ENCODE measurements at regions not wholly inside any gene's neighbourhood (a gene's known extent, or its start where the extent isn't known, plus 50 kb on each side); places are given as distances from the start of the nearest gene placed in this dataset.
A peak's percentile ranks its signal among the peaks of the same experiment; 100 is the strongest.

GRCh38 chr1:72623299-72623708, 341.0 kb upstream of the NEGR1 start:
- Mint-ChIP-seq H3K27me3 (no peaks in the 10 kb centered on the region), H3K9me3 (no peaks in the 10 kb centered on the region), H3K4me1 (ENCODE audit: low read depth) (no peaks in the 10 kb centered on the region), H3K27ac (no peak overlapping the region), H3K36me3 (ENCODE audit: low read depth) (no peaks in the 10 kb centered on the region), H3K4me3 (peak overlapping the region; percentile 36)

GRCh38 chr1:72620453-72620852, 338.1 kb upstream of the NEGR1 start:
- H3K36me3 Mint-ChIP-seq (ENCODE audit: low read depth), result no peaks in the 10 kb centered on the region
- no peaks in the 10 kb centered on the region for H3K9me3 Mint-ChIP-seq
- no peaks in the 10 kb centered on the region for H3K4me1 Mint-ChIP-seq (ENCODE audit: low read depth)
- H3K4me3 Mint-ChIP-seq, result no peak overlapping the region
- no peaks in the 10 kb centered on the region for H3K27me3 Mint-ChIP-seq
- H3K27ac Mint-ChIP-seq, result no peak overlapping the region

GRCh38 chr1:72606216-72606810, 324.0 kb upstream of the NEGR1 start:
- Mint-ChIP-seq H3K36me3 (ENCODE audit: low read depth) (no peaks in the 10 kb centered on the region), H3K9me3 (peaks cover 3% of the 10 kb centered on the region), H3K4me3 (no peak overlapping the region), H3K4me1 (ENCODE audit: low read depth) (no peaks in the 10 kb centered on the region), H3K27ac (no peak overlapping the region), H3K27me3 (no peaks in the 10 kb centered on the region)

- Mint-ChIP-seq H3K4me3 (no peak overlapping the region), H3K27ac (no peak overlapping the region), H3K27me3 (no peaks in the 10 kb centered on the region), H3K36me3 (ENCODE audit: low read depth) (no peaks in the 10 kb centered on the region), H3K9me3 (peaks cover 7% of the 10 kb centered on the region), H3K4me1 (ENCODE audit: low read depth) (no peaks in the 10 kb centered on the region)
Measured at GRCh38 chr1:72601035-72601674, 318.8 kb upstream of the NEGR1 start.

- H3K9me3 Mint-ChIP-seq, result no peaks in the 10 kb centered on the region
- no peaks in the 10 kb centered on the region for H3K27me3 Mint-ChIP-seq
- no peaks in the 10 kb centered on the region for H3K36me3 Mint-ChIP-seq (ENCODE audit: low read depth)
- no peak overlapping the region for H3K4me3 Mint-ChIP-seq
- H3K27ac Mint-ChIP-seq, result no peak overlapping the region
- H3K4me1 Mint-ChIP-seq (ENCODE audit: low read depth), result no peaks in the 10 kb centered on the region
Measured at GRCh38 chr1:72586023-72586685, 303.8 kb upstream of the NEGR1 start.

- Mint-ChIP-seq H3K4me3 (no peak overlapping the region), H3K4me1 (ENCODE audit: low read depth) (no peaks in the 10 kb centered on the region), H3K36me3 (ENCODE audit: low read depth) (no peaks in the 10 kb centered on the region), H3K27ac (no peak overlapping the region), H3K9me3 (peaks cover 5% of the 10 kb centered on the region), H3K27me3 (no peaks in the 10 kb centered on the region)
Measured at GRCh38 chr1:72579629-72580028, 297.3 kb upstream of the NEGR1 start.

- no peaks in the 10 kb centered on the region for H3K36me3 Mint-ChIP-seq (ENCODE audit: low read depth)
- peaks cover 5% of the 10 kb centered on the region for H3K9me3 Mint-ChIP-seq
- H3K27me3 Mint-ChIP-seq, result no peaks in the 10 kb centered on the region
- H3K4me1 Mint-ChIP-seq (ENCODE audit: low read depth), result no peaks in the 10 kb centered on the region
- no peak overlapping the region for H3K27ac Mint-ChIP-seq
- no peak overlapping the region for H3K4me3 Mint-ChIP-seq
Measured at GRCh38 chr1:72570815-72571214, 288.5 kb upstream of the NEGR1 start.

- H3K36me3 Mint-ChIP-seq (ENCODE audit: low read depth), result no peaks in the 10 kb centered on the region
- no peak overlapping the region for H3K4me3 Mint-ChIP-seq
- no peaks in the 10 kb centered on the region for H3K4me1 Mint-ChIP-seq (ENCODE audit: low read depth)
- H3K27ac Mint-ChIP-seq, result no peak overlapping the region
- no peaks in the 10 kb centered on the region for H3K27me3 Mint-ChIP-seq
- H3K9me3 Mint-ChIP-seq, result no peaks in the 10 kb centered on the region
Measured at GRCh38 chr1:72568113-72568512, 285.8 kb upstream of the NEGR1 start.

- no peaks in the 10 kb centered on the region for H3K36me3 Mint-ChIP-seq (ENCODE audit: low read depth)
- no peak overlapping the region for H3K4me3 Mint-ChIP-seq
- no peaks in the 10 kb centered on the region for H3K27me3 Mint-ChIP-seq
- H3K9me3 Mint-ChIP-seq, result no peaks in the 10 kb centered on the region
- no peaks in the 10 kb centered on the region for H3K4me1 Mint-ChIP-seq (ENCODE audit: low read depth)
- H3K27ac Mint-ChIP-seq, result no peak overlapping the region
Measured at GRCh38 chr1:72567521-72567920, 285.2 kb upstream of the NEGR1 start.

GRCh38 chr1:72564749-72565148, 282.4 kb upstream of the NEGR1 start:
- H3K4me3 Mint-ChIP-seq, result no peak overlapping the region
- H3K4me1 Mint-ChIP-seq (ENCODE audit: low read depth), result no peaks in the 10 kb centered on the region
- H3K9me3 Mint-ChIP-seq, result no peaks in the 10 kb centered on the region
- no peaks in the 10 kb centered on the region for H3K36me3 Mint-ChIP-seq (ENCODE audit: low read depth)
- H3K27ac Mint-ChIP-seq, result no peak overlapping the region
- no peaks in the 10 kb centered on the region for H3K27me3 Mint-ChIP-seq

GRCh38 chr1:72557446-72558049, 275.2 kb upstream of the NEGR1 start:
- Mint-ChIP-seq H3K4me1 (ENCODE audit: low read depth) (no peaks in the 10 kb centered on the region), H3K36me3 (ENCODE audit: low read depth) (no peaks in the 10 kb centered on the region), H3K27ac (no peak overlapping the region), H3K4me3 (no peak overlapping the region), H3K27me3 (no peaks in the 10 kb centered on the region), H3K9me3 (no peaks in the 10 kb centered on the region)

- Mint-ChIP-seq H3K36me3 (ENCODE audit: low read depth) (no peaks in the 10 kb centered on the region), H3K27me3 (no peaks in the 10 kb centered on the region), H3K27ac (no peak overlapping the region), H3K4me3 (no peak overlapping the region), H3K9me3 (peaks cover 10% of the 10 kb centered on the region), H3K4me1 (ENCODE audit: low read depth) (no peaks in the 10 kb centered on the region)
Measured at GRCh38 chr1:72547412-72547811, 265.1 kb upstream of the NEGR1 start.

- Mint-ChIP-seq H3K27ac (no peak overlapping the region), H3K9me3 (peaks cover 7% of the 10 kb centered on the region), H3K4me1 (ENCODE audit: low read depth) (no peaks in the 10 kb centered on the region), H3K27me3 (no peaks in the 10 kb centered on the region), H3K36me3 (ENCODE audit: low read depth) (no peaks in the 10 kb centered on the region), H3K4me3 (no peak overlapping the region)
Measured at GRCh38 chr1:72540674-72541073, 258.3 kb upstream of the NEGR1 start.

- Mint-ChIP-seq H3K27ac (no peak overlapping the region), H3K36me3 (ENCODE audit: low read depth) (no peaks in the 10 kb centered on the region), H3K4me1 (ENCODE audit: low read depth) (no peaks in the 10 kb centered on the region), H3K9me3 (peaks cover 5% of the 10 kb centered on the region), H3K27me3 (no peaks in the 10 kb centered on the region), H3K4me3 (no peak overlapping the region)
Measured at GRCh38 chr1:72535470-72535869, 253.1 kb upstream of the NEGR1 start.

- Mint-ChIP-seq H3K27ac (no peak overlapping the region), H3K4me3 (no peak overlapping the region)
Measured at GRCh38 chr1:72530646-72531045, 248.3 kb upstream of the NEGR1 start.

More at GRCh38 chr1:72530646-72531045, 248.3 kb upstream of the NEGR1 start:
- Mint-ChIP-seq H3K9me3 (peaks cover 5% of the 10 kb centered on the region), H3K4me1 (ENCODE audit: low read depth) (no peaks in the 10 kb centered on the region), H3K36me3 (ENCODE audit: low read depth) (no peaks in the 10 kb centered on the region), H3K27me3 (no peaks in the 10 kb centered on the region)

Measured in stimulated activated naive CD8-positive, alpha-beta T cell treated with anti-CD3 and anti-CD28 coated beads, Interleukin-15, Interleukin-2, amounts not matched to agents 100 ng/mL and 50 ng/mL, for 24 hours (primary cell).